Non-pigmented ciliary epithelial cell (primary cell): ENCODE measurements at regions not wholly inside any gene's neighbourhood (a gene's known extent, or its start where the extent isn't known, plus 50 kb on each side); places are given as distances from the start of the nearest gene placed in this dataset.

ENCODE experiments used
- DNase-seq: peaks from one replicate; pipeline ENCODE4 v3.0.0-alpha.2; 2010; ENCODE audit warnings: low read depth

GRCh38 chr13:107251341-107251740, 683.4 kb upstream of the ARGLU1 start:
- DNase-seq = no peak

GRCh38 chr13:107250628-107251027, 682.7 kb upstream of the ARGLU1 start:
- no peak for DNase-seq

DNA sequence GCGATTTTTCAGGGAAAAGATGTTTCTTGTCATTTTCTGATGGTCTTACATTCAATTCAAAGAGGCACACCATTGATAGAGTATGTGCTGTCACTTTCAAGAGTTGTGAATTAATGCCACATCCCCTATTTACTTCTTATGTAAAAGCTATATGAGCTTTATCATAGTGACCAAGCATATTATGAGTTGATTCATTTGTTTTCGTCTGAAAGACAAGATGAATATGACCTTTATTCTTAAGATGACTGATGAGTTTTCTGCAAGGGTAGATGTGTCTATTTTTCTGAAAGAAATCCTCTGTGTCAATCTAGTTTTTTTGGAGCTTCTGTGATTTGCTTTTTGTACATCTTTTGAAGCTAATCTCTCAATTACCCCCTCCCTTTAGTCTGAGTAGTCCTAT, 676.3 kb upstream of the ARGLU1 start:
- DNase-seq = no peak

- no peak for DNase-seq
Measured at GRCh38 chr13:107242138-107242537, 674.2 kb upstream of the ARGLU1 start.

- no peak for DNase-seq
Measured at GRCh38 chr13:107241381-107241780, 673.4 kb upstream of the ARGLU1 start.

DNA sequence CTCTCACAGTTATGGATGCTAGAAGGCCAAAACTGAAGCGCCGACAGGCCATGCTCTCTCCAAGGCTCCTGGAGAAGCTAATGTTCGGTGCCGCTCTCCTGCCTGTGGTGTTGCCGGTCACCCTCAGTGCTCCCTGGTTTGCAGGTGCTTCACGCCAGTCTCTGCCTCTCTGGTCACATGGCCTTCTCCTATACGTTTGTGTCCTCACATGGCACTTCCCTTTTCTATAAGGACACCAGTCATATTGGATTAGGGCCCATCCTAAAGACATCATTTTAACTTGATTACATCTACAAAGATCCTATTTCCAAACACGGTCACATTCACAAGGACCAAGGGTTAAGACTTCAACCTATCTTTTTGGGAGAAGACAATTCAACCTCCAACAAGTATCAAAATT, 671.3 kb upstream of the ARGLU1 start:
- DNase-seq = no peak

- DNase-seq = no peak
Measured at GRCh38 chr13:107238262-107238981, 670.5 kb upstream of the ARGLU1 start.

- no peak for DNase-seq
Measured at GRCh38 chr13:107234319-107235073, 666.6 kb upstream of the ARGLU1 start.

DNA sequence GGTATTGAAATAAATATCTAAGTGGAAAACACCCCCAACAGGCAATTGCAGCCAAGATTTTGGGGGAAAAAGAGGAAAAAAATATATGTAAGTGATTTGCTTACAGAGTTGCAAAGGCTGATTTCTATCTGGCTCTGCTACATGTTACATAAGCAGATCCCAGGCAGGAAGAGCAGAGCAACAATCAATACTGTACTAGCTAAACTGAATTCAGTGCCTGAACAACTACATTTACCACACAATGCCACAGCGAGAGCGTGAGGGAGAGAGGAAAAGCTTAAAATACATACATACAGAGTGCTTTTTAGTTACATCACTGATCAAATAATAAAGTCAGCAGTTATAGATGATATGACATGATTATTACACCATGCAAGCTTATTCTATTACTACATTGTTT, 665.6 kb upstream of the ARGLU1 start:
- DNase-seq = no peak

GRCh38 chr13:107231944-107232343, 664.0 kb upstream of the ARGLU1 start:
- DNase-seq = no peak

DNA sequence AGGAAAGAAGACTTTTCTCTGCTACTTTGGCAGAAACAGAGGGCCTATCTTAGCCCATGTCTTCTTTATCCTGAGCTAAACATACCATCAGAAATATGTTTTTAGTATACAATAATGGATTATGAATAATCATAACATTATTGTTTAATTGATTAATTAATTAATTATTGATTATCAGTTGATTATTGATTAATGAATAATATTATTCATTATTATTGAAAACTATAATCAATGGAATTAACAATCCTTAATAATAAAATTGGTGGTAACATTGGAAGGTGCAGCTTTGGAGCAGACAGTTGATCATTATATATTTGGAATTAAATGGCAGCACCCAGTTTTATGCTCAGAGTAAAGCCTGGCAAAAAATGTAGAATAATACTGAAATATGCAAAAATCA, 655.9 kb upstream of the ARGLU1 start:
- no peak for DNase-seq

- no peak for DNase-seq
Measured at GRCh38 chr13:107222597-107222996, 654.7 kb upstream of the ARGLU1 start.

DNA sequence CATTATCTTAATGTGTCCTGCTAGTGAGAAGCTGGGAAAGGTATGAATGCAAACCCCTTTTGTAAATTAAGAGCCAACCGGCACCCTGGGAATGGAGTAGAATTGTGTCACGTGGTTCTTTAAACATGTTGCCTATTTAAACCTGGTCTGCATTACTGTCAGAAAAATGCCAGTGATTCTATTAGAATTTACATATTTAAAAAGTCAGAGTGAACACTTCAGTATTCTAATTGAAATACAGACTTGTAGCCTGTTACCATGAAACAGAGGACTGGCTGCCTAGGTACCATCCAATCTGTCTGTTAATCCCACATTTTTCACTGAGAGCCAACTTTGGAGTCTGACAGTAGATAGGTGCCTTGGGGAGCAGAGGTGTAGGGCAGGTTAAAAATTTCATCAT, 652.3 kb upstream of the ARGLU1 start:
- no peak for DNase-seq

DNA sequence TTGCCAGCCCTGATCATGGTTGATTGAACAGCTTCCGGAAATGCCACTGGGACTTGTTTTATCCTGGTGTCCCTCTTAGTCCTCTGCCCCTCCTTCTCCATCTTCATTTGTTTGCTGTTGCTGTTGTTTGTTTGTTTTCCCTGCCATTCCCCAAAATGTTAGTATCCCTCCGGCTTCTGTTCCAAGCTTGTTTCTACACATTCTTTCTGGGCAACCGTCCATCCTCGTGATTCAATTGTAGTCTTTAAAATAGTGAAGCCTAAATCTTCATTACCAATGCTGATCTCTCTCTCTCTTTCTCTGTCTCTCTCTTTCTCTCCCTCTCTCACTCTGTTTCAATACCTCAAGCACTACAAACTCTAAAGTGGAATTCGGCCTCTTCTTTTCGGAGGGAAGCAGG, 649.3 kb upstream of the ARGLU1 start:
- no peak for DNase-seq

DNA sequence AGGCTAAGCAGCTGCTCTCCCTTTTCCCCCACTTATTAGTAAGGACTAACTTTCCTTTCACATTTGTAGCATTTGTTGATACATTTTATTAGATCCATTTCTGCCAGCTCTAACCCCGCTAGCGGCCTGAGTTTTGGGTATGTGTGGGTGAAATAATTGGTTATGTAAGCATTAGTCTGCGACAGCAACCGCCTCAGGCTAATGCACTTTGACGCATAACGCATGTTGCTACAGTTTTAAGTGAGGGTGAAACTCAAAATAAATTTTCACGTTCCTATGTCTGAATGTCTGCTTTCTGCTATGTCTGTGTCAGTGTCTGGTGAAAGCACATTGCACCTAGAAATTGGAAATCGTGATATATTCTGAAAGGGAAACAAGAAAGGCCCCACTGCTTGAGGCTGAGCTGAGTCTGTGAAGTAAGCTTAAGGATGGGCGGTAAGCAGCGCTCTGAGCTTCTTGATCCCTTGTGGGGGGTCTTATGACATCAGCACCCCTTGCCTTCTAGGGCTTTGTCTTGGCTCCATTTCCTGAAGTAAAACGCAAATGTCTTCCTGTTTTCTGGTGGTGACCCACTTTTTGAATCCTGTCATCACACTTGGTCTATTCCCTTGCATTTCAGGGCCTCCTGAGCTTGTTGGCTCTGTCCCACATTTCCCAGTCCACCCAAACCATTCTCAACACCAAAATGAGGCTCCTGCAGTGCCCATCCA, 648.3 kb upstream of the ARGLU1 start:
- no peak for DNase-seq

GRCh38 chr13:107211073-107211472, 643.1 kb upstream of the ARGLU1 start:
- DNase-seq = peak; percentile 91

DNA sequence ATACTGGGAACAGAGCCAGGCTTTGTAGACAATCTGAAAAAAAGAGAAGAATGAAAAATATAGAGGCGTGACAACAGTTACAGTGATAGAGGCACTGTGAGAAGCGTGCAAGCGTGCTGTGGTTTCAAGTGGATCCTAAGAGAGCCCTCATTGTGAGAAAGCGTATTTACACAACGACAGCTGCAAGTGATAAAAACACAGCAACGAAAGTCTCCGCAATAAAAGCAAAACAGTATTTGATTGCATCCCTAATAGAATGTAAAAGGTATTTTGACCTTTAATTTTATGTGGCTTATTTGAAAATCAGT, 642.7 kb upstream of the ARGLU1 start:
- DNase-seq = no peak

DNA sequence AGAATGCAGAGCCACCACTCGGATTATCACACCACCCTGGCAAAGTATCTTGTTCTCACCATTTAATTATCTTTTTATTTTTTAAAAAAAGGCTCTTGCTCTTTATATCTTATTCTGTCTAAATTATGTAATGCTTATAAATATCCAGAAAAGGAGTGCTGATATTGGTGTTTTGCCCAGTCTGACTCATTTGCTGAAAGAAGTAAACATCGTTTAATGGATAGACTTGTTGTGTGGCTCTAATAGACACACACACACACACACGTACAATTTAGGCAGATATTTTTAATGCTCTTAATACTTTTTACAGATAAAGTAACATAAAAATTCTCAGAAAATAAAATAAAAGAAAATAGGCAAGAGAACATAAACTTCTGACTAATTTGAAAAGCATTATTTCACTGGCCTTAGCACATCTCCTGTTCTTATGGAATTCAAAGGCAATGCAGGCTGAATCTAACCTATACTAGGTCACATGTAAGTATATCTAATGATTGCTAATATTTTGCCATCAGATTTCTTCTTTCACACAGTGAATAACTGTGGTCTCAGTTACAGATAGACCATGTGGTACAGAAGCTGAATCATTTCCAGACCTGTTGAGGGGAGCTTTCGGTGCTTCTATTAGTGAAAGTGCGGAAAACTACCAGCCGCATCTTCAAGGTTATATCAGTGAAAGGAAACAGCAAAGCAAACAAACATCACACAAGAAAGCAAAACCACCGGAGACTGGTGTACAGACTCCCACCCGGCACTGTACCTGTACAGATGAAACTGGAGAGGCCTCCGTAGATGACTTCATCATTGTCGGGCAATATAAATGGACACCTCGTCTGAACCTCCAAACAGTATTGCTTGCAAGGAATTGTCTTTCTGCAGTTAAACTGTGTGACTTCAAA, 642.1 kb upstream of the ARGLU1 start:
- DNase-seq = no peak

DNA sequence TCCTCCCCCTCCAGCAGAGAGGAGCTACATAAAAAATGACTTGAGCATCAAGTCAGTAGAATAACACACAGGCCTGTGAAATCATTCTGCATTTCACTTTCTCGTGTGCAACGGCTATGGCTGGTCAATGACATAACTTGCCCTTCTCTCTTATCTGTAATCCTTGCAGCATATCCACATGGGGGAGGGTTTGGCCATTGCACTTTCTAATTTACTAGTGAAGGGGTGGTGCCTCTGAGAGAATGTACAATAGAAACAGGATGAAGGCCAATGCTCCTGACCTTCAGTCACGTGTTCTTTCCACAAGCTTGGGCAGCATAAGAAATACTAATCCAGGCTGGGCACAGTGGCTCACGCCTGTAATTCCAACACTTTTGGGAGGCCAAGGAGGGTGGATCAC, 641.0 kb upstream of the ARGLU1 start:
- DNase-seq = no peak

- no peak for DNase-seq
Measured at GRCh38 chr13:107205318-107206104, 637.6 kb upstream of the ARGLU1 start.

DNA sequence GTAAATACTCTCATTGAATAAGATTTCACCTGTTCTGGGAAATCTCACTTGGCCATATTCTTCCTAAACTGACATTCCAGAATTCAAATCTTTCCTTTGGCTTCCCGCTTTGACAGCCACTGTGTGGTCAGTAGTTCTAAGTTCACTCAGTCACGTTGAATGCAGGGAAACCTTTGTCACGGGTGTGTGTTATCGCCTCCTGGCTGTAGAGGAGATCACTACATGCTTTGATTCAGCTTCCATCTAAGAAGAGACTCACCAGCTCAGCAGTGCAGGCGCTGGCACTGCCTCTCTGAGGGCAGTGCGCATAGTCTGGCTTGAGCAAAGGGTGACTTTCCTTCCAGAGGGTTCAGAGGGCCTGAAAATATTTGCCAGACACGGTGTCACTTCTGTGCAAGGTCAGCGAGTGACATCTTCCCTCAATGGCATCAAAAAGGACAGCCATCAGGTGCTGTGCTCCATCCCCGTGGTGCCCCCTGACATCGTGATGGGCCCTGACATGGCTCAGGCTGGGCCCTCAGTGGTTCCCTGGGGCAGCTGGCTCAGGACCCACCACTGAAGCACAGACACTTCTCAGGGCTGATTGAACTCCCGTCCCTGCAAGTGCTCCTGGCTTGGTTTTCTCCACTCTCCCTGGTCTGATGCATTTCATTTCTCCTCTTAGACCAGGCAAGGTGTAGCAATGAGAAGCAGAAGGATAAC, 635.4 kb upstream of the ARGLU1 start:
- no peak for DNase-seq
